Osteocyte (in vitro differentiated cells): ENCODE measurements at regions not wholly inside any gene's neighbourhood (a gene's known extent, or its start where the extent isn't known, plus 50 kb on each side); places are given as distances from the start of the nearest gene placed in this dataset.

Experiments used
- DNase-seq: peaks from one replicate; pipeline ENCODE4 v3.0.0; 2021; ENCODE audit warnings: mixed read lengths; ENCODE audit not compliant: unreplicated experiment; ENCODE audit errors: extremely low spot score
- H3K27ac Mint-ChIP-seq: one replicate; pipeline ENCODE4 v1.8.0; 2021; ENCODE audit warnings: mild to moderate bottlenecking, mixed read lengths; ENCODE audit not compliant: unreplicated experiment
- H3K27me3 Mint-ChIP-seq: one replicate; pipeline ENCODE4 v1.8.0; 2021; ENCODE audit warnings: mixed read lengths; ENCODE audit not compliant: unreplicated experiment
- H3K36me3 Mint-ChIP-seq: one replicate; pipeline ENCODE4 v1.8.0; 2021; ENCODE audit warnings: mixed read lengths; ENCODE audit not compliant: unreplicated experiment
- H3K4me1 Mint-ChIP-seq: one replicate; pipeline ENCODE4 v1.8.0; 2021; ENCODE audit warnings: mixed read lengths; ENCODE audit not compliant: unreplicated experiment
- H3K4me3 Mint-ChIP-seq: one replicate; pipeline ENCODE4 v1.8.0; 2021; ENCODE audit warnings: mild to moderate bottlenecking, moderate library complexity, mixed read lengths; ENCODE audit not compliant: unreplicated experiment
- H3K9me3 Mint-ChIP-seq: one replicate; pipeline ENCODE4 v1.8.0; 2021; ENCODE audit warnings: mixed read lengths; ENCODE audit not compliant: unreplicated experiment
- CTCF ChIP-seq: fragments of 200-600 bp; sonication (generic); IDR thresholded peaks from 2 replicates; pipeline ENCODE4 v1.5.0; 2021; ENCODE audit warnings: antibody characterized with exemption, mild to moderate bottlenecking, moderate library complexity

DNA sequence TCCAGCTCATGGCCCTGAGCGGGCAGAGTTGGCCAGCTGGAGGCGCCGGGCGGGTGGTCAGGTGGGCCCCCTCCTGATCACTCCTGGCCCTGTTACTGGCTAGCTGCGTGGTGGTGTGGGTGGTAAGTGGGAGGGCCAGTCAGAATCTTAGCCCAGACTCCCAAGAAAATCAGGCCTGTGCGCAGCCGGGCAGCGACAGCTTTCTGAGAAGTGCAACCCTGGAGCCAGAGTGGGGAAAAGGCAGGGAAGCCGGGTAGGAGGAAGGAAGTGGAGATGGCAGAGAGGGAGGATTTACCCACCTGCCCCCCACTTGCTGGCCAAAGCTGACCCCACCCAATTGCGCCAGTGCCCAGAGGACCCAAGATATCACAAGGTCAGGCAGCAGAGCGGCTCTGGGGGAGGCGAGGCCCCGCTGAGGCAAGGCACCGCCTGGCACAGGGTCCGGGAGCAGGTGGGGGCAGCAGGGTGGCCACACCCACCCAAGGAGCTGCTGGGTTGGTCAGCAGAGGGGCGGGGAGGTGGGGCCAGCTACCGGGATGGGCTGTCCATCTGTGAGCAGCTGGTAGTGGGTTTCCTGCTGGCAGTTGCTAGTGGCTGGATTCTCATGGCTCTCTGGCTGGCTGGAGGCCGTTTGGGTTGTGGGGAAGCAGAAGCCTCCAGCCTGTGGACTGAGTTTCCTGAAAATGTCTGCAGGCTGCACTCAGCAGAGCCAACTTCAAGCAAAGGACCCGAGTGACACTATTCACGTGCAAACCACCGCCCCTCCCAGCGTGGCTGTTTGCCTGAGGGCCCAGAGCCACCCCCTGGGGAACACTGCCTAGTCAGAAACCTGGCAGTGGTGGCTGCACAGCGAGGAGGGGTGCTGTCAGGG, 196.4 kb downstream of the IGLL1 start:
- no peaks in the 10 kb centered on the region for H3K36me3 Mint-ChIP-seq
- H3K4me1 Mint-ChIP-seq: peaks cover 8% of the 10 kb centered on the region
- no peaks in the 10 kb centered on the region for H3K27me3 Mint-ChIP-seq
- DNase-seq: no peak
- H3K9me3 Mint-ChIP-seq: no peaks in the 10 kb centered on the region
- no peak overlapping the region for H3K27ac Mint-ChIP-seq
- no peak overlapping the region for H3K4me3 Mint-ChIP-seq
- TF ChIP-seq CTCF: no peak

DNA sequence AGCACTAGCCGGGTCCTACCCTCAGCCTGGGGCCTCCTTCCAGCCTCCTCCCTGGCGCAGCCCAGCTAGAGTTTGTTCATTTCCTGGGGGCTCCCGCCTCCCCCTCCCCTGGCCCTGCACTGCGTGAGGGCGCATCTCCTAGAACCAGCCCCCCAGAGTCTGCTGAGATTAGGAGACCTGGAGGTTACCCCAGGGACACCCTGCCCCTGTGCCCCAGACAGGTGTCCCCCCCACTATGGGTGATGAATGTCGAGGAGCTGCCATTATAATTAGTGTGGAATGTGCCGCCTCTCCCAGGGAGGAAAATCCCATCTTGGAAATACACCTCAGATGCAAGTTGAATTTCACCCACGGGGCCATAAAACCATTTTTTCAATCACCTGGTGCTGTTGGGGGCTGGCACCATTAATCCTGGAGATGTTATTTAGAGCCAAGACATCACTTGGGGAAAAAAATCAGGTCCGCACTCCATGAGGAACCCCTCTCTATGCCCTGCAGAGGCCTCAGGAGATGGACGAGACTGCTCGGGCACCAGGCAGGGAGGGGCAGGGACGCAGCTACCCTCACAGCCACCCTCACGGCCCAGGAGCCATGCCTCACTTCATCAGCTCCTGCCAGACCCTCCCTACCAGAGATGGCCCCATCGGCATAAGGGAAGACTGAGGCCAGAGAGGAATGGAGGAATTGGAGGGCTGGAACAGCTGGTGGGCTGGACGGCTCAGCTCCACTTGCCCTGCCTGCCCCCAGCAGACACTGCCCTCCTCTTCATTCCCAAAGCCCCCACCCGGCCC, 197.5 kb downstream of the IGLL1 start:
- peaks cover 8% of the 10 kb centered on the region for H3K4me1 Mint-ChIP-seq
- TF ChIP-seq CTCF: no peak
- H3K27ac Mint-ChIP-seq: no peak overlapping the region
- no peaks in the 10 kb centered on the region for H3K27me3 Mint-ChIP-seq
- no peak overlapping the region for H3K4me3 Mint-ChIP-seq
- no peak for DNase-seq
- H3K9me3 Mint-ChIP-seq: no peaks in the 10 kb centered on the region
- no peaks in the 10 kb centered on the region for H3K36me3 Mint-ChIP-seq

GRCh38 chr22:23381661-23382427, 198.2 kb downstream of the IGLL1 start:
- no peak overlapping the region for H3K27ac Mint-ChIP-seq

DNA sequence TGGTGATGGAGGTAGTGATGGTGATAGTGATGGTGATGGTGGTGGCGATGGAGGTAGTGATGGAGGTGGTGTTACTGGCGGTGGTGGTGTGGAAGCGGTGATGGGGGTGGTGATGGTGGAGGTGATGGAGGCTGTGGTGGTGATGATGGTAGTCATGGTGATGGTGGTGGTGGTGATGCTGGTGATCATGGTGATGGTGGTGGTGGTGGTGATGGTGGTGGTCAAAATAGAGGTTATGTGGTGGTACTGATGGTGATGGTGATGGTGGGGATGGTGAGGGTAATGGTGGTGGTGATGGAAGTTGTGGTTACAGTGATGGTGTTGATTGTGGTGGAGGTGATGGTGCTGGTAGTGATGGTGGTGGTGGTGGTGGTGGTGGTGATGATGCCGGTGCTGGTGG, 199.2 kb downstream of the IGLL1 start:
- peaks cover 8% of the 10 kb centered on the region for H3K27me3 Mint-ChIP-seq
- no peak for DNase-seq
- H3K36me3 Mint-ChIP-seq: no peaks in the 10 kb centered on the region
- peaks cover 8% of the 10 kb centered on the region for H3K4me1 Mint-ChIP-seq
- TF ChIP-seq CTCF: no peak
- H3K9me3 Mint-ChIP-seq: no peaks in the 10 kb centered on the region
- no peak overlapping the region for H3K27ac Mint-ChIP-seq
- no peak overlapping the region for H3K4me3 Mint-ChIP-seq

More at GRCh38 chr22:23381661-23382427, 198.2 kb downstream of the IGLL1 start:
- no peak for TF ChIP-seq CTCF
- Mint-ChIP-seq H3K9me3 (no peaks in the 10 kb centered on the region), H3K4me3 (no peak overlapping the region), H3K4me1 (peaks cover 8% of the 10 kb centered on the region), H3K36me3 (no peaks in the 10 kb centered on the region), H3K27me3 (peaks cover 3% of the 10 kb centered on the region)
- DNase-seq: no peak
